ENCODE measurements at regions not wholly inside any gene's neighbourhood (a gene's known extent, or its start where the extent isn't known, plus 50 kb on each side); places are given as distances from the start of the nearest gene placed in this dataset.

DNA sequence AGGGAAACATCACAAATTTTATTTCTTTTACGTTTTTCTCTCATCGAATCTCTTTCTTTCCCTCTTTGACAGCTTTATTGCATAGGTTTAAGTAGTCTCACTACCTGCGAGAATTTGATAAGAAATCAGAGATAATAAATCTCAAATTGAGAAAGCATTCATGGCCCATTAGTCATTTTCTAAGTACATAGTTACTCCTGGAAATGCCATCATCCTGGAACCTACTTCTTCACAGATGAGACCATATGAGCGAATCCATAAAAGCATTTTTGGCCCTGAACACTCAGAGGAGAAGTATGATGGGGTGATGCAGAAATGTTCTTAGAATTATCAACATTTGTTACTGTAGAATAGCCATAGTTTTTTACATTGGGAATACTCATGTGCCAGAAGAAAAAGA lies 138.0 kb upstream of the ARHGAP28 start:
- no peak for TF ChIP-seq POLR2A (IDR thresholded peaks at IDR 0.05; ENCODE audit: control extremely low read depth in 1 of 2, low read depth in 2 of 2, low read length in 2 of 2)
- TF ChIP-seq SUZ12 (IDR thresholded peaks at IDR 0.05; ENCODE audit: low read length): no peak
